ENCODE measurements at regions not wholly inside any gene's neighbourhood (a gene's known extent, or its start where the extent isn't known, plus 50 kb on each side); places are given as distances from the start of the nearest gene placed in this dataset.
"Not testable (repeated sequence)": the region's sequence is repeated elsewhere in the genome, so short reads cannot be mapped to it uniquely, and the experiment has no call there.

- Histone ChIP-seq H3K27me3 (no peaks in the 10 kb centered on the region), H3K9me3 (no peaks in the 10 kb centered on the region), H3K4me3 (no peak overlapping the region), H3K36me3 (no peaks in the 10 kb centered on the region), H3K27ac (no peak overlapping the region), H3K4me1 (peaks cover 0 to 11% (median 2%) of the 10 kb centered on the region in 4 donors)
- TF ChIP-seq CTCF (IDR thresholded peaks at IDR 0.05), result no peak
- DNase-seq, result no peak
- intact Hi-C loops (cut with DNase I; ENCODE audit: low total_unique reads), result no loop called here
These were observed 55.6 kb upstream of the MAP4K3 start for GRCh38 chr2:39492716-39493115.

- TF ChIP-seq CTCF (IDR thresholded peaks at IDR 0.05), result no peak
- Histone ChIP-seq H3K4me3 (no peak overlapping the region), H3K27ac (no peak overlapping the region), H3K36me3 (no peaks in the 10 kb centered on the region), H3K4me1 (peaks cover 0 to 17% (median 2%) of the 10 kb centered on the region in 4 donors), H3K9me3 (no peaks in the 10 kb centered on the region), H3K27me3 (no peaks in the 10 kb centered on the region)
- DNase-seq, result no peak
- intact Hi-C loops (cut with DNase I; ENCODE audit: low total_unique reads), result no loop called here
These were observed 57.7 kb upstream of the MAP4K3 start for GRCh38 chr2:39494784-39495251.

- no peak for TF ChIP-seq CTCF (IDR thresholded peaks at IDR 0.05)
- intact Hi-C loops (cut with DNase I; ENCODE audit: low total_unique reads), result no loop called here
- no peak overlapping the region for H3K27ac ChIP-seq
- H3K4me1 ChIP-seq, result peaks cover 0 to 31% (median 9%) of the 10 kb centered on the region in 4 donors
- DNase-seq, result no peak
- H3K4me3 ChIP-seq, result no peak overlapping the region
- H3K9me3 ChIP-seq, result no peaks in the 10 kb centered on the region
- no peaks in the 10 kb centered on the region for H3K36me3 ChIP-seq
- H3K27me3 ChIP-seq, result no peaks in the 10 kb centered on the region
These were observed 60.2 kb upstream of the MAP4K3 start for GRCh38 chr2:39497082-39497801.

GRCh38 chr2:39498176-39498575 lies 61.1 kb upstream of the MAP4K3 start:
- intact Hi-C loops (cut with DNase I; ENCODE audit: low total_unique reads); H3K27me3 ChIP-seq; H3K4me3 ChIP-seq; H3K27ac ChIP-seq; H3K36me3 ChIP-seq; H3K9me3 ChIP-seq; DNase-seq: not testable (repeated sequence)
- H3K4me1 ChIP-seq, result peaks cover 0 to 31% (median 9%) of the 10 kb centered on the region in 4 donors

GRCh38 chr2:39498786-39499185 lies 61.7 kb upstream of the MAP4K3 start:
- H3K9me3 ChIP-seq, result no peaks in the 10 kb centered on the region
- H3K27me3 ChIP-seq, result no peaks in the 10 kb centered on the region
- no peaks in the 10 kb centered on the region for H3K36me3 ChIP-seq
- no peak overlapping the region for H3K4me3 ChIP-seq
- intact Hi-C loops (cut with DNase I; ENCODE audit: low total_unique reads), result no loop called here
- no peak for DNase-seq
- H3K4me1 ChIP-seq, result peaks cover 0 to 32% (median 9%) of the 10 kb centered on the region in 4 donors
- no peak for TF ChIP-seq CTCF (IDR thresholded peaks at IDR 0.05)
- H3K27ac ChIP-seq, result no peak overlapping the region

- no peak for DNase-seq
- Histone ChIP-seq H3K36me3 (no peaks in the 10 kb centered on the region), H3K4me1 (peaks cover 0 to 36% (median 14%) of the 10 kb centered on the region in 4 donors), H3K9me3 (no peaks in the 10 kb centered on the region), H3K4me3 (no peak overlapping the region), H3K27me3 (no peaks in the 10 kb centered on the region), H3K27ac (no peak overlapping the region)
- intact Hi-C loops (cut with DNase I; ENCODE audit: low total_unique reads), result no loop called here
- TF ChIP-seq CTCF (IDR thresholded peaks at IDR 0.05), result no peak
These were observed 62.3 kb upstream of the MAP4K3 start for GRCh38 chr2:39499336-39499735.
